GM23338 (cell line): ENCODE measurements at regions not wholly inside any gene's neighbourhood (a gene's known extent, or its start where the extent isn't known, plus 50 kb on each side); places are given as distances from the start of the nearest gene placed in this dataset.

Experiments used
- ATAC-seq: fragments of 200-7000 bp; cut with Tn5 transposase; 3 replicates; pipeline ENCODE4 v1.9.1; 2020
- DNase-seq: peaks from one replicate; pipeline ENCODE4 v3.0.0-alpha.2; 2015; ENCODE audit warnings: low spot score
- H2AFZ ChIP-seq: fragments of 200-600 bp; sonication (generic); 2 replicates; pipeline ENCODE4 v1.8.0; 2016; ENCODE audit warnings: antibody characterized with exemption, mild to moderate bottlenecking, moderate library complexity
- H3F3A ChIP-seq: fragments of 200-600 bp; sonication (generic); replicated peaks from 2 replicates; pipeline ENCODE4 v1.8.0; 2017; ENCODE audit warnings: antibody characterized with exemption, mixed run types, low read depth
- H3K27ac ChIP-seq: fragments of 200-600 bp; sonication (generic); 2 replicates; pipeline ENCODE4 v1.6.1; 2016; ENCODE audit warnings: low read depth
- H3K27me3 ChIP-seq: fragments of 200-600 bp; sonication (generic); 2 replicates; pipeline ENCODE4 v1.8.0; 2016; ENCODE audit warnings: mild to moderate bottlenecking, mixed run types, moderate library complexity; ENCODE audit not compliant: insufficient read depth
- H3K36me3 ChIP-seq: fragments of 200-600 bp; sonication (generic); 2 replicates; pipeline ENCODE4 v1.8.0; 2016; ENCODE audit warnings: mild to moderate bottlenecking; ENCODE audit not compliant: insufficient read depth
- H3K4me1 ChIP-seq: fragments of 200-600 bp; sonication (generic); 2 replicates; pipeline ENCODE4 v1.8.0; 2016; ENCODE audit warnings: mild to moderate bottlenecking, moderate library complexity; ENCODE audit not compliant: insufficient read depth
- H3K4me2 ChIP-seq: fragments of 200-600 bp; sonication (generic); 2 replicates; pipeline ENCODE4 v1.7.1; 2017; ENCODE audit warnings: mixed run types
- H3K4me3 ChIP-seq: fragments of 200-600 bp; sonication (generic); 2 replicates; pipeline ENCODE4 v1.6.1; 2016; ENCODE audit warnings: mixed run types
- H3K79me2 ChIP-seq: fragments of 200-600 bp; sonication (generic); replicated peaks from 2 replicates; pipeline ENCODE4 v1.8.0; 2017; ENCODE audit warnings: mild to moderate bottlenecking; ENCODE audit not compliant: insufficient read depth
- H3K9me2 ChIP-seq: fragments of 200-600 bp; sonication (generic); 2 replicates; pipeline ENCODE4 v1.8.0; 2017; ENCODE audit not compliant: insufficient read depth
- H4K20me1 ChIP-seq: fragments of 200-600 bp; sonication (generic); replicated peaks from 2 replicates; pipeline ENCODE4 v1.8.0; 2017; ENCODE audit warnings: mild to moderate bottlenecking; ENCODE audit not compliant: insufficient read depth
- H3K27ac Mint-ChIP-seq: 2 replicates; pipeline ENCODE4 v1.8.0; 2020; ENCODE audit warnings: inconsistent platforms, mild to moderate bottlenecking, moderate library complexity, mixed read lengths
- H3K27me3 Mint-ChIP-seq: 3 replicates; pipeline ENCODE4 v1.8.0; 2022; ENCODE audit warnings: low read depth, mild to moderate bottlenecking, moderate library complexity, mixed read lengths, inconsistent platforms; ENCODE audit not compliant: insufficient read depth, poor library complexity
- H3K36me3 Mint-ChIP-seq: 3 replicates; pipeline ENCODE4 v1.8.0; 2021; ENCODE audit warnings: low read depth, mild to moderate bottlenecking, inconsistent platforms, moderate library complexity, mixed read lengths
- H3K4me1 Mint-ChIP-seq: 3 replicates; pipeline ENCODE4 v1.8.0; 2020; ENCODE audit warnings: mild to moderate bottlenecking, inconsistent platforms, mixed read lengths
- H3K4me3 Mint-ChIP-seq: 3 replicates; pipeline ENCODE4 v1.8.0; 2021; ENCODE audit warnings: moderate library complexity, mild to moderate bottlenecking, inconsistent platforms, mixed read lengths
- H3K9me3 Mint-ChIP-seq: 3 replicates; pipeline ENCODE4 v1.8.0; 2020; ENCODE audit warnings: moderate library complexity, mild to moderate bottlenecking, inconsistent platforms, mixed read lengths
- EZH2 ChIP-seq: fragments of 200-600 bp; sonication (generic); IDR thresholded peaks from one replicate; pipeline ENCODE4 v1.8.0; 2017; ENCODE audit warnings: antibody characterized with exemption, mild to moderate bottlenecking, low read depth; ENCODE audit not compliant: unreplicated experiment
- JUNB ChIP-seq: IDR thresholded peaks from one replicate; pipeline ENCODE4 v1.6.1; 2016; ENCODE audit warnings: antibody characterized with exemption; ENCODE audit not compliant: unreplicated experiment
- NANOG ChIP-seq: IDR thresholded peaks from 2 replicates; pipeline ENCODE4 v1.6.1; 2016; ENCODE audit warnings: antibody characterized with exemption, borderline replicate concordance
- STAT1 ChIP-seq: IDR thresholded peaks from one replicate; pipeline ENCODE4 v1.6.1; 2016; ENCODE audit warnings: antibody characterized with exemption; ENCODE audit not compliant: unreplicated experiment
- ZNF462 ChIP-seq: fragments of 250-450 bp; sonication (Bioruptor Pico); IDR thresholded peaks from 2 replicates; pipeline ENCODE4 v1.5.0; 2020; ENCODE audit warnings: mild to moderate bottlenecking, moderate library complexity
- TF ChIP-seq, protein P1 (sequence below), 2 experiments: fragments of 200-600 bp in 1 of 2; sonication (generic) in 1 of 2; conservative IDR thresholded peaks; 2 replicates each; pipeline versions ENCODE4 v1.5.1 to v1.6.1; 2016 to 2017; ENCODE audit warnings: antibody characterized with exemption in 2 of 2, low read depth in 2 of 2, mild to moderate bottlenecking in 2 of 2, moderate library complexity in 1 of 2

- Mint-ChIP-seq H3K4me1 (no peaks in the 10 kb centered on the region), H3K27me3 (no peaks in the 10 kb centered on the region), H3K9me3 (no peaks in the 10 kb centered on the region), H3K27ac (no peak overlapping the region), H3K4me3 (no peak overlapping the region), H3K36me3 (no peaks in the 10 kb centered on the region)
- no peaks in the 10 kb centered on the region for H4K20me1 ChIP-seq
- H3K4me1 ChIP-seq: no peaks in the 10 kb centered on the region
- no peak overlapping the region for H2AFZ ChIP-seq
- DNase-seq (no peak), ATAC-seq (no peak)
- H3F3A ChIP-seq: no peaks in the 10 kb centered on the region
- H3K27ac ChIP-seq: no peak overlapping the region
- TF ChIP-seq NANOG (no peak), EZH2 (no peak)
- no peaks in the 10 kb centered on the region for H3K27me3 ChIP-seq
- no peaks in the 10 kb centered on the region for H3K79me2 ChIP-seq
- no peaks in the 10 kb centered on the region for H3K36me3 ChIP-seq
- no peak overlapping the region for H3K4me3 ChIP-seq
- H3K4me2 ChIP-seq: no peak overlapping the region
- no peaks in the 10 kb centered on the region for H3K9me2 ChIP-seq
These were observed 734.0 kb upstream of the CDH7 start for GRCh38 chr18:65016631-65017371.

DNA sequence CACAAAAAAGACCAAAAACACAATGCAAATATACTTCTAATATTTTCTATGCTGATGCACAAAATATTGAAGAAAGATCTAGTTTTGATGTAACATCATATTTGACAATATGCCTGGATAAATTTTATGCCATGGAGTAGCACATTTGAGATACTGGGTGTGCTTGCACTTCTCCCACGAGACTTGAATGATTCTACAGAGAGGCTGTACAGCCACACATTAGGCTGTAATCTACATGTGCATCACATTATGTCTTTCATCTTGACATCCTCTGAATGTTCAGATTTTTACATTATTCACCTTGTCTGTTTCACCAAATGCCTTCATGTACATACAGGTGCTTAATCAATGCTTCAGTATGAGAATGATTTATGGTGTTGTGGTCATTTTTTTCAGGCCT lies 756.4 kb upstream of the CDH7 start:
- Histone ChIP-seq H3K79me2 (no peaks in the 10 kb centered on the region), H3K9me2 (no peaks in the 10 kb centered on the region), H3K4me3 (no peak overlapping the region), H3F3A (no peaks in the 10 kb centered on the region), H3K36me3 (no peaks in the 10 kb centered on the region), H3K4me2 (no peak overlapping the region), H3K27ac (no peak overlapping the region), H3K27me3 (no peaks in the 10 kb centered on the region), H4K20me1 (no peaks in the 10 kb centered on the region), H3K4me1 (no peaks in the 10 kb centered on the region), H2AFZ (no peak overlapping the region)
- H3K27ac Mint-ChIP-seq: no peak overlapping the region
- ATAC-seq (no peak), DNase-seq (no peak)
- no peaks in the 10 kb centered on the region for H3K27me3 Mint-ChIP-seq
- TF ChIP-seq, protein P1, sequence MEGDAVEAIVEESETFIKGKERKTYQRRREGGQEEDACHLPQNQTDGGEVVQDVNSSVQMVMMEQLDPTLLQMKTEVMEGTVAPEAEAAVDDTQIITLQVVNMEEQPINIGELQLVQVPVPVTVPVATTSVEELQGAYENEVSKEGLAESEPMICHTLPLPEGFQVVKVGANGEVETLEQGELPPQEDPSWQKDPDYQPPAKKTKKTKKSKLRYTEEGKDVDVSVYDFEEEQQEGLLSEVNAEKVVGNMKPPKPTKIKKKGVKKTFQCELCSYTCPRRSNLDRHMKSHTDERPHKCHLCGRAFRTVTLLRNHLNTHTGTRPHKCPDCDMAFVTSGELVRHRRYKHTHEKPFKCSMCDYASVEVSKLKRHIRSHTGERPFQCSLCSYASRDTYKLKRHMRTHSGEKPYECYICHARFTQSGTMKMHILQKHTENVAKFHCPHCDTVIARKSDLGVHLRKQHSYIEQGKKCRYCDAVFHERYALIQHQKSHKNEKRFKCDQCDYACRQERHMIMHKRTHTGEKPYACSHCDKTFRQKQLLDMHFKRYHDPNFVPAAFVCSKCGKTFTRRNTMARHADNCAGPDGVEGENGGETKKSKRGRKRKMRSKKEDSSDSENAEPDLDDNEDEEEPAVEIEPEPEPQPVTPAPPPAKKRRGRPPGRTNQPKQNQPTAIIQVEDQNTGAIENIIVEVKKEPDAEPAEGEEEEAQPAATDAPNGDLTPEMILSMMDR (conservative IDR thresholded peaks at IDR 0.05; ENCODE audit: low read depth in 2 of 2): no peak
- H3K9me3 Mint-ChIP-seq: no peaks in the 10 kb centered on the region
- no peaks in the 10 kb centered on the region for H3K36me3 Mint-ChIP-seq
- H3K4me1 Mint-ChIP-seq: no peaks in the 10 kb centered on the region; the same call in 2 of the 3 replicates
- H3K4me3 Mint-ChIP-seq: no peak overlapping the region

DNA sequence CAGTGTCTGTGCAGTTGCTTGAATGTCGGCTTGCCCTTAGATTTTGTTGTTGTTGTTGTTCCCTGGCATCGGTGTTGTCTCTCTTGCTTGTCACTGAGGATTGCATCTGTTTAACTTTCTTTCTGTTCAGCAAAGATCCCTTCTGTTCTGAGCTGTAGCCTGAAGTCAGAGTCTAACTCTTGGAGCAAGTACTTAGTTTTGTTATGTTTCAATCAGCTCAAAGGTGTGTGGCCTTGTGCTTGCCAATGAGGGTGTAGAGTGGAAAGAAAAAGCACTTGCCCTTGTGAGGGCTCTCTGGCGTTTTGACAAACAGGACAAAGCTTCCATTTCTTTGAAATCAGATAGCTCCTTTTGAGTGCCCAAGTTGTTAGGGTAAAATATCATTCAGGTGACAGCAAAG lies 757.1 kb upstream of the CDH7 start:
- Histone ChIP-seq H3F3A (no peaks in the 10 kb centered on the region), H3K9me2 (no peaks in the 10 kb centered on the region), H2AFZ (no peak overlapping the region), H3K36me3 (no peaks in the 10 kb centered on the region), H3K4me1 (no peaks in the 10 kb centered on the region), H4K20me1 (no peaks in the 10 kb centered on the region), H3K27me3 (no peaks in the 10 kb centered on the region), H3K27ac (no peak overlapping the region), H3K4me3 (no peak overlapping the region), H3K4me2 (no peak overlapping the region), H3K79me2 (no peaks in the 10 kb centered on the region)
- H3K27ac Mint-ChIP-seq: peak overlapping the region; percentile 6; the same call in 1 of the 2 replicates
- H3K9me3 Mint-ChIP-seq: no peaks in the 10 kb centered on the region
- no peak overlapping the region for H3K4me3 Mint-ChIP-seq
- DNase-seq: no peak
- no peaks in the 10 kb centered on the region; the same call in 2 of the 3 replicates for H3K4me1 Mint-ChIP-seq
- no peak for ATAC-seq
- H3K36me3 Mint-ChIP-seq: no peaks in the 10 kb centered on the region
- H3K27me3 Mint-ChIP-seq: no peaks in the 10 kb centered on the region
- TF ChIP-seq ZNF462 (CRISPR knock-in tag): no peak
- no peak for TF ChIP-seq JUNB
- no peak for TF ChIP-seq STAT1
